AG09319 (cell line): ENCODE measurements at regions not wholly inside any gene's neighbourhood (a gene's known extent, or its start where the extent isn't known, plus 50 kb on each side); places are given as distances from the start of the nearest gene placed in this dataset.

Experiments
- DNase-seq: peaks from one replicate; pipeline ENCODE4 v3.0.0-alpha.2; 2010; ENCODE audit warnings: low read depth; ENCODE audit errors: extremely low read depth
- TF ChIP-seq, protein P1 (sequence below): IDR thresholded peaks from 2 replicates; pipeline ENCODE4 v1.5.1; 2011; ENCODE audit warnings: low read depth, mild to moderate bottlenecking, inconsistent platforms, low read length, moderate library complexity

DNA sequence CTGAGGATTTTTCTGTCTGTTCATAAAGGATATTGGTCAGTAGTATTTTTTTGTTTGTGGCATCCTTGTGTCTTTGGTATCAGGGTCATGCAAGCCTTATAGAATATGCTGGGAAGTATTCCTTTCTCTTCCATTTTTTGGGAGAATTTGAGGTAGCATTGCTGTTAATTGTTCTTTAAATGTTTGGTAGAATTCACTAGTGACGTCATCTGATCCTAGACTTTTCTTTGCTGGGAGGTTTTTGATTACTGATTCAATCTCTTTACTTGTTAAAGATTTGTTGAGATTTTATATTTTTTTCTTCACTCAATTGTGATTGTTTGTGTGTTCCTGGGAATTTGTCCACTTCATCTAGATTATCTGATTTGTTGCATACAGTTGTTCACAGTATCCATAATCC lies 234.4 kb upstream of the ATP6AP2 start:
- no peak for DNase-seq
- TF ChIP-seq, protein P1, sequence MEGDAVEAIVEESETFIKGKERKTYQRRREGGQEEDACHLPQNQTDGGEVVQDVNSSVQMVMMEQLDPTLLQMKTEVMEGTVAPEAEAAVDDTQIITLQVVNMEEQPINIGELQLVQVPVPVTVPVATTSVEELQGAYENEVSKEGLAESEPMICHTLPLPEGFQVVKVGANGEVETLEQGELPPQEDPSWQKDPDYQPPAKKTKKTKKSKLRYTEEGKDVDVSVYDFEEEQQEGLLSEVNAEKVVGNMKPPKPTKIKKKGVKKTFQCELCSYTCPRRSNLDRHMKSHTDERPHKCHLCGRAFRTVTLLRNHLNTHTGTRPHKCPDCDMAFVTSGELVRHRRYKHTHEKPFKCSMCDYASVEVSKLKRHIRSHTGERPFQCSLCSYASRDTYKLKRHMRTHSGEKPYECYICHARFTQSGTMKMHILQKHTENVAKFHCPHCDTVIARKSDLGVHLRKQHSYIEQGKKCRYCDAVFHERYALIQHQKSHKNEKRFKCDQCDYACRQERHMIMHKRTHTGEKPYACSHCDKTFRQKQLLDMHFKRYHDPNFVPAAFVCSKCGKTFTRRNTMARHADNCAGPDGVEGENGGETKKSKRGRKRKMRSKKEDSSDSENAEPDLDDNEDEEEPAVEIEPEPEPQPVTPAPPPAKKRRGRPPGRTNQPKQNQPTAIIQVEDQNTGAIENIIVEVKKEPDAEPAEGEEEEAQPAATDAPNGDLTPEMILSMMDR, result no peak

DNA sequence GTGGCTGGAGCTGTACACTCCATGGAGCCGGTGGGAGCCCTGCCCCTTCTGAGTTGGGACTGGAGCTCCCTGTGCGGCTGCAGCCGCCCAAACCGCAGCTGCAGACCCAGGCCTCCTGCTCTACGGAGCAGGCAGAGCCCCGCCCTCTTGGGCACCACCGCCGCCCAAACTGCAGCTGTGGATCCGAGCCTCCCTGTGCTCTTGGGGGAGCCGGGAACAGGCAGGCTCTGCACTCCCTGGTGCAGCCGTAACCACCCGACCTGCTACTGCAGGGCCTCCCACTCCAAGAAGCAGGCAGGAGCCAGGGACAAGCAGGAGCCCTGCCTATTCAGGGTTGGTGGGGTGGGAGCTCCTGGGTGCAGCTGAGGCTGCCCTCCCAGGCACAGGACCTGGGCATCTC lies 237.5 kb upstream of the ATP6AP2 start:
- no peak for DNase-seq
- TF ChIP-seq, protein P1, result no peak

DNA sequence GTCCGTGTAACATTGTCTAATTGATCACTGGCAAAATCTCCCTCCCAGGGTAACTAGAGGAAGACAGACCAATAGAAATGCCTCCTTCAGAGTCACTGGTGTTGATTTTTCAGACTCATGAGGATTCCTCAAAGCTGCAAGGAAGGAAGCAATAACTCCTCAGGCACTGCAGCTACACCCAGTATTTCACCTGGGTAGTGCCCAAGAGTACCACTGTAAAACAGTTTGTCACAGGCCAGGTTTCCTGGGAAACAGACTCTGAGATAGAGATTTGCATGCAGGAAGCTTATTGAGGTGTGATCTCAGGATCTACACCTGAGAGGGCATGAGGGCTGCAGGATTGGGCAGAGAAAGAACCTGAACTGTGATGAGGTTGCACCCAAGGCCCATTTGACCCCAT lies 240.7 kb upstream of the ATP6AP2 start:
- no peak for DNase-seq
- TF ChIP-seq, protein P1, result no peak

DNA sequence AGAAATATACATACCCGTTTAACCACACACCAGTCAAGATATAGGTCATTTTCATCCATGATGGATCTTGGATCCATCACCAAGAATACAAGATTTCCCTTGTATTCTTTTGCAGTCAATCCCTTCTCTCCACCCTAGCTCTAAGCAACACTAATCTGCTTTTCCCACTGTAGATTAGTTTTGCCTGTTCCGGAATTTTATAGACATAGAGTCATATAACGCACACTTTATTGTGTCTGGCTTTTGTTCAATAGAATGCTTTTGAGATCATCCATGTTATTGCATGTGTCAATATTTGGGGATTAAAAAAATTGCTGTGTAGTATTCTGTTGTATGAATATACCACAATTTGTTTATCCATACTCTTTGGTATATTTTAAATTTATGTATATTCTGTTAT lies 235.6 kb upstream of the BCOR start:
- TF ChIP-seq, protein P1, result no peak
- no peak for DNase-seq

DNA sequence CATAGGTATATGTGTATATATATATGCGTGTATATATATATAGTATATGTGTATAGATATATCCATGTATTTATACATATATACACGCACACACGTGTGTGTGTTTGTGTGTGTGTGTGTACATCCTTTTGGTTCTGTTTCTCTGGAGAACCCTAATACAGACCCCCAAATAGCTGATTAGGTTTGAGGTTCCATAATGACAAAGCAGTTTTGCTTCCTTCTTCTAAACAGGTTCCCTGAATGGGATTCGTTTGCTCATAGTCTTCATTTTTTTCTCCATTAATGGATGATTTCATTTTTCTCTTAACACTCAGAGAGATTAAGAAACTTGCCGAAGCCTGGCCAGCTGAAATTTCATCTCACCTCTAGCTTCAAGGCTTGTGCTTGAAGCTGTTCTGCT lies 234.0 kb upstream of the BCOR start:
- TF ChIP-seq, protein P1, result no peak
- no peak for DNase-seq

DNA sequence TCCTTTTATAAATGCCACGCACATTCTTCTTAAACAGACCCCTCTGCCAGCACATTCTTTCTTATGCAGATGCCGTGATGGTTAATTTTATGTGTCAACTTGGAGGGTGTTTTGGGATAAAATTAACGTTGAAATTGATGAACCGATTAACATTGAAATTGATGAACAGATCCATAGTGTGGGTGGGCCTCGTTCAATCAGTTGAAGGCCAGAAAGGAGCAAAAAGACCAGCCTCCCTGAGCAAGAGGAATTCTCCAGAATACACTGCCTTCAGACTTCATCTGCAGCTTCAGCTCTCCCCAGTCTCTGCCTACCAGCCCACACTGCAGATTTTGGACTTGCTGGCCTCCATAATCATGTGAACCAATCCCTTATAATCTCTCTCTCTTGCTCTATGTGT lies 233.6 kb upstream of the BCOR start:
- DNase-seq, result no peak
- TF ChIP-seq, protein P1, result no peak

DNA sequence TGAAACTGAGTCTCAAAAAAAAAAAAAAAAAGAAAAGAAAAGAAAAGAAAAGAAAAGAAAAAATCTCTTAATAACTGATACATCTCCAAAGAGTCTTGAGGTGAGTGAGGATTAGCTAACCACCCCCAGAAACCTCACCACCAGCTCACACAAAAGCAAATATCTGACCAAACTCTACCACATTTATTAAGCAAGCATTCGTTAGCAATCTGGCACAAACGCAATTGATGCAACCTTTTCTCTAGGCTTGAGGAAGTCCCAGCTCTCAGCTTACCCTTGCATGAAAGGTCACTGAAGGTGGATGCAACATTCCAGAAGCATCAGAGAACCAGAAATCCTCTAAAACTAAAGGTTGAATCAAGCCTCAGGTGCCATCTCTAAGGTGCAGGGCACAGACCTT lies 231.9 kb upstream of the BCOR start:
- TF ChIP-seq, protein P1, result no peak
- no peak for DNase-seq
